ENCODE measurements at regions not wholly inside any gene's neighbourhood (a gene's known extent, or its start where the extent isn't known, plus 50 kb on each side); places are given as distances from the start of the nearest gene placed in this dataset.

DNA sequence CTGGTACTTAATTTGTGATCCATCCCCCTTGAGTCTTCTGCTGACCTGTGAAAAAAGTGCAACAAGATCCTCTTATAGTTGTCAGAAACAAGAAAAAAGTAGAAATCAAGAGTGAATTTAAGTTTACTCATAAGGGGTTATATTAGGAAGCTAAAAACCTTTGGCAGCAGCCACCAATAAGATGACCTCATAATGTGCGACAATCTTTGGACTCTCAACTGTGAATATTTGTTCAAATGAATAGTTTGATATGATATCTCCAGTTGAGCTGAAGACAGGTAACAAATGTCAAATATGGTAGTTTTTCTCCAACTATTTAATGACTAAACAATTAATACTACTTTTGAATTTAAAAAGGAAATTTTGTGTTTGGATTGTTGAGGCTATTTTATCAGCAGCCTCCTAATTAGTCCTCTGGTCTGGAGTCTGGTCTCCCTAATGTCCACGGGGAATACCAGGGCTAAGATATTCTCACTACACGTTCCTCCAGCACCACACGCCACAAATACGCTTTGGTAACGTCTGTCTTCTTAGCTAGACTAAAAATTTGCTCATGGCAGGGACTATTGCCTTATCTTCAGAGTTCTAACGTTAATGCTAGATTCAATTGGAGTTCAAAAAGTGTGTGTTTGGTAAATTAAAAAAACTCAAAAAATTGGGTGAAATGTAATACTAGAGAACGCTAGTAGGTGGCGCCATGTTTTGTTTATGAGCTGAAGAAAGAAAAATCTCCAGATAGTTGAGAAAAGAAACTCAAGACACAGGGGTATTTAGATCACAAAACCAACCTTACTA, 51.0 kb upstream of the PDX1 start:
- Histone ChIP-seq H3K4me1 (no peaks in the 10 kb centered on the region), H3K27ac (no peak overlapping the region), H3K9me3 (no peaks in the 10 kb centered on the region), H3K4me3 (no peak overlapping the region), H3K36me3 (no peaks in the 10 kb centered on the region), H3K27me3 (peaks cover 23% of the 10 kb centered on the region)
- no peak for TF ChIP-seq EP300 (IDR thresholded peaks at IDR 0.05)
- no peak for TF ChIP-seq POLR2AphosphoS5 (IDR thresholded peaks at IDR 0.05)
- no peak for TF ChIP-seq POLR2A (IDR thresholded peaks at IDR 0.05)
- TF ChIP-seq, protein P1, sequence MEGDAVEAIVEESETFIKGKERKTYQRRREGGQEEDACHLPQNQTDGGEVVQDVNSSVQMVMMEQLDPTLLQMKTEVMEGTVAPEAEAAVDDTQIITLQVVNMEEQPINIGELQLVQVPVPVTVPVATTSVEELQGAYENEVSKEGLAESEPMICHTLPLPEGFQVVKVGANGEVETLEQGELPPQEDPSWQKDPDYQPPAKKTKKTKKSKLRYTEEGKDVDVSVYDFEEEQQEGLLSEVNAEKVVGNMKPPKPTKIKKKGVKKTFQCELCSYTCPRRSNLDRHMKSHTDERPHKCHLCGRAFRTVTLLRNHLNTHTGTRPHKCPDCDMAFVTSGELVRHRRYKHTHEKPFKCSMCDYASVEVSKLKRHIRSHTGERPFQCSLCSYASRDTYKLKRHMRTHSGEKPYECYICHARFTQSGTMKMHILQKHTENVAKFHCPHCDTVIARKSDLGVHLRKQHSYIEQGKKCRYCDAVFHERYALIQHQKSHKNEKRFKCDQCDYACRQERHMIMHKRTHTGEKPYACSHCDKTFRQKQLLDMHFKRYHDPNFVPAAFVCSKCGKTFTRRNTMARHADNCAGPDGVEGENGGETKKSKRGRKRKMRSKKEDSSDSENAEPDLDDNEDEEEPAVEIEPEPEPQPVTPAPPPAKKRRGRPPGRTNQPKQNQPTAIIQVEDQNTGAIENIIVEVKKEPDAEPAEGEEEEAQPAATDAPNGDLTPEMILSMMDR (IDR thresholded peaks at IDR 0.05), result peak in 1 of 2 donors; percentile 20
- DNase-seq (ENCODE audit: low spot score in 2 of 2), result no peak
- WGBS, result 35% methylated on average over 9 of the region's 9 CpGs

DNA sequence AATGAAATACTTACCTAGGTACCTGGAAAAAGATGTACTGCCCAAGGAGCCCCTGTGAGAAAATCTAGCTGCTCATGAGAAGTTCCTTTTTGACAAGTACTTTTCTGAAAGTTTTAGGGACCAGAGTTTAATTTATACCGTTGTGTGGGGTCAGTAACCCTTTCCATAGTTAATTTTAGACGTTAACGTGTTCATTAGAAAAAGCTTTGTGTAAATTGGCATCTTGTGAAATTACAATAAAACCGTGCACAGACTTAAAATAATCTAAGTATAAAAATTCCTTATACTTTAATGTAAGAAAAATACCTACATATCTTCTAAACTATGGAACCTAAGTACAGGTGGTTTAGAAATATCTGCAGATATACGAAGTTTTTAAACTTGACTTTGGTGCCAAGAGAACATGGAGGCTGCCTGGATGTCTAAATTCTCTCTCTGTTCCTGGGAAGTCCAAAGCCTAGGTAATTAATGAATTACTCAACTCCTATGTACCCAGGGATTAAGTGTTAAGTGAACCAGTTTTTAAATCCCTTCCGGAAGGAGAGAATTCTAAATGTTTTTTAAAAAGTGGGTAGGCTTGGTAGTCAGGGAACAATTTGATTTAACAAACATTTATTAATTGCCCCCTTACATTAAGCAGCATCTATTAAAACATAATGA, 50.2 kb upstream of the PDX1 start:
- no peak for DNase-seq (ENCODE audit: low spot score in 2 of 2)
- H3K27me3 ChIP-seq, result peaks cover 25% of the 10 kb centered on the region
- H3K36me3 ChIP-seq, result no peaks in the 10 kb centered on the region
- H3K9me3 ChIP-seq, result no peaks in the 10 kb centered on the region
- WGBS, result 55% methylated on average over 6 of the region's 6 CpGs
- no peak overlapping the region for H3K4me3 ChIP-seq
- H3K27ac ChIP-seq, result no peak overlapping the region
- no peaks in the 10 kb centered on the region for H3K4me1 ChIP-seq
- TF ChIP-seq, protein P1 (IDR thresholded peaks at IDR 0.05), result no peak
- TF ChIP-seq POLR2AphosphoS5 (IDR thresholded peaks at IDR 0.05) (no peak), POLR2A (IDR thresholded peaks at IDR 0.05) (no peak), EP300 (IDR thresholded peaks at IDR 0.05) (no peak)

Measured in suprapubic skin (tissue), 4 donors.